Gastroesophageal sphincter (tissue), 4 donors: ENCODE measurements at regions not wholly inside any gene's neighbourhood (a gene's known extent, or its start where the extent isn't known, plus 50 kb on each side); places are given as distances from the start of the nearest gene placed in this dataset.

Experiments
- ATAC-seq: fragments of 150-250 bp; one replicate; pipeline ENCODE4 v1.9.1; 2016; ENCODE audit warnings: mild to moderate bottlenecking, moderate library complexity
- H3K27ac ChIP-seq, 4 donors: fragments of 200-600 bp; sonication (generic) in 3 of 4; 1 replicate in 3 of 4; 2 replicates in 1 of 4; pipeline ENCODE4 v1.5.1; 2016 to 2019
- H3K27me3 ChIP-seq: fragments of 200-600 bp; sonication (generic); one replicate; pipeline ENCODE4 v1.5.1; 2019
- H3K36me3 ChIP-seq, 2 donors: fragments of 200-600 bp; sonication (generic); one replicate each; pipeline ENCODE4 v1.5.1; 2019; ENCODE audit warnings: control low read depth in 1 of 2
- H3K4me1 ChIP-seq, 3 donors: fragments of 200-600 bp; sonication (generic); 1 replicate in 2 of 3; 2 replicates in 1 of 3; pipeline ENCODE4 v1.5.1; 2016 to 2019; ENCODE audit warnings: control low read depth in 2 of 3
- H3K4me3 ChIP-seq, 2 donors: fragments of 200-600 bp; sonication (generic); one replicate each; pipeline ENCODE4 v1.5.1; 2019; ENCODE audit warnings: mild to moderate bottlenecking in 1 of 2, moderate library complexity in 1 of 2
- H3K9me3 ChIP-seq, 3 donors: fragments of 200-600 bp; sonication (generic); one replicate each; pipeline ENCODE4 v1.5.1; 2017 to 2019; ENCODE audit warnings: control low read depth in 2 of 3
- EP300 ChIP-seq: sonication (generic); formaldehyde crosslinking; IDR thresholded peaks from one replicate; pipeline ENCODE4 v1.6.1; 2017; ENCODE audit warnings: antibody characterized with exemption, mild to moderate bottlenecking
- POLR2A ChIP-seq, 2 donors: fragments of 450-650 bp; IDR thresholded peaks; one replicate each; pipeline ENCODE4 v1.6.1; 2017; ENCODE audit warnings: antibody characterized with exemption in 2 of 2, mild to moderate bottlenecking in 2 of 2, moderate library complexity in 1 of 2
- POLR2AphosphoS5 ChIP-seq: sonication (generic); formaldehyde crosslinking; IDR thresholded peaks from one replicate; pipeline ENCODE4 v1.6.1; 2017; ENCODE audit warnings: antibody characterized with exemption
- WGBS, 2 donors: methylation state at CpG; one replicate each; pipeline ENCODE4 v1.1.5; 2018; ENCODE audit warnings: low coverage in 1 of 2; 5-methylcytosine and 5-hydroxymethylcytosine counted together
- TF ChIP-seq, protein P1 (sequence below), 4 experiments: fragments of 200-600 bp in 2 of 4; fragments of 450-650 bp in 2 of 4; sonication (generic) in 1 of 4; IDR thresholded peaks; one replicate each; pipeline ENCODE4 v1.5.1; 2017 to 2019; ENCODE audit warnings: antibody characterized with exemption in 4 of 4, mild to moderate bottlenecking in 2 of 4, moderate library complexity in 2 of 4

DNA sequence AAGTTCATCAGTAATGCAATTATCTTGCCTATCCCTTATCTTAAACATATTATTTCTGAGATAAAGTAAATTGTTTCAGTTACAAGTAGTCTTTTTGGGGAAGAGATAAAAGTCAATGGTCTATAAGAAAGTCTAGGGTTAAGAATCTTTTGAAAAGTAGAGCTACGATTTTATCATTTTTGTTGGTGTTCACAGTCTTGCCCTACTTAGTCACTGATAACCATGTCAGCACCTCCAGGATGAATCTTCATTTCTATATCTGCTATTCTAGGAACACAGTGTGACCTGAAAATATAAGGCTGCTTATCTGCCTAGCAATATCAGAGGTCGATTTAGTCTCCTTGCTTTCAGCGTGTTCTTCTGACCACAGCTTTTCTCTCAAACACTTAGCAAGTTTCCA, 1676.5 kb upstream of the PRR20A start:
- no peak overlapping the region for H3K4me3 ChIP-seq
- no peak overlapping the region for H3K27ac ChIP-seq
- no peaks in the 10 kb centered on the region for H3K4me1 ChIP-seq
- ATAC-seq: no peak
- H3K27me3 ChIP-seq: no peaks in the 10 kb centered on the region
- no peaks in the 10 kb centered on the region for H3K9me3 ChIP-seq
- H3K36me3 ChIP-seq: no peaks in the 10 kb centered on the region
- TF ChIP-seq EP300: no peak
- no peak for TF ChIP-seq POLR2AphosphoS5
- TF ChIP-seq POLR2A (IDR thresholded peaks at IDR 0.05): no peak
- TF ChIP-seq, protein P1, sequence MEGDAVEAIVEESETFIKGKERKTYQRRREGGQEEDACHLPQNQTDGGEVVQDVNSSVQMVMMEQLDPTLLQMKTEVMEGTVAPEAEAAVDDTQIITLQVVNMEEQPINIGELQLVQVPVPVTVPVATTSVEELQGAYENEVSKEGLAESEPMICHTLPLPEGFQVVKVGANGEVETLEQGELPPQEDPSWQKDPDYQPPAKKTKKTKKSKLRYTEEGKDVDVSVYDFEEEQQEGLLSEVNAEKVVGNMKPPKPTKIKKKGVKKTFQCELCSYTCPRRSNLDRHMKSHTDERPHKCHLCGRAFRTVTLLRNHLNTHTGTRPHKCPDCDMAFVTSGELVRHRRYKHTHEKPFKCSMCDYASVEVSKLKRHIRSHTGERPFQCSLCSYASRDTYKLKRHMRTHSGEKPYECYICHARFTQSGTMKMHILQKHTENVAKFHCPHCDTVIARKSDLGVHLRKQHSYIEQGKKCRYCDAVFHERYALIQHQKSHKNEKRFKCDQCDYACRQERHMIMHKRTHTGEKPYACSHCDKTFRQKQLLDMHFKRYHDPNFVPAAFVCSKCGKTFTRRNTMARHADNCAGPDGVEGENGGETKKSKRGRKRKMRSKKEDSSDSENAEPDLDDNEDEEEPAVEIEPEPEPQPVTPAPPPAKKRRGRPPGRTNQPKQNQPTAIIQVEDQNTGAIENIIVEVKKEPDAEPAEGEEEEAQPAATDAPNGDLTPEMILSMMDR (IDR thresholded peaks at IDR 0.05): no peak
- 52 to 67% methylated on average over 2 to 3 of the region's 3 CpGs for WGBS, 2 donors

- no peaks in the 10 kb centered on the region for H3K9me3 ChIP-seq
- H3K4me3 ChIP-seq: no peak overlapping the region
- 63 to 90% methylated on average over 2 of the region's 2 CpGs for WGBS, 2 donors
- TF ChIP-seq, protein P1 (IDR thresholded peaks at IDR 0.05): no peak
- TF ChIP-seq POLR2AphosphoS5 (no peak), EP300 (no peak), POLR2A (IDR thresholded peaks at IDR 0.05) (no peak)
- ATAC-seq: no peak
- no peaks in the 10 kb centered on the region for H3K36me3 ChIP-seq
- H3K27me3 ChIP-seq: no peaks in the 10 kb centered on the region
- H3K27ac ChIP-seq: no peak overlapping the region
- no peaks in the 10 kb centered on the region for H3K4me1 ChIP-seq
Measured at GRCh38 chr13:55467476-55467875, 1673.2 kb upstream of the PRR20A start.

DNA sequence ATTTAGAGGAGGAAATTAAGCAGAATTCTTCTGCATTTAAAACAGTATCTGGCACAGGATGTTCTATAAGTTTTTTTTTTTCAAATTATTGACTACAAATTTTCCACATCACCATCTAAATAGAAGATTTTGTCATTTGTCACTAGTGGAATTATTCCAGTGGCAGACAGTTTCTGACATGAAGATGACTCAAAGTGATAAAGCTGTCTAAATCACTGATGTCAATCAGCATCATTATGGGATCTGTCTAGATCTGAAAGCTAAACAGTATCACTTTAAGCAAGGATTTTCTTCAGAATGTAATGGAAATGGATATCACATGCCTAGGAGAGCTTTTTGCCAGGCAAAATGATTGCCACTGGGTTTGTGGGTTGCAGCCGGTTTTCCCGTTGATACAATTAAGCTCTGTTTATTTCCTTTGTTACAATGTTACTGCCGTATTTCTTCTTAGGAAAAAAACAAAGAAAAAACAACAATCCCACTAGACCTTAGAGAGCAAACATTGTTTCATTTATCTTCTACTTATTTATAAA, 1657.0 kb upstream of the PRR20A start:
- no peak overlapping the region for H3K4me3 ChIP-seq
- TF ChIP-seq, protein P1 (IDR thresholded peaks at IDR 0.05): no peak
- no peak for TF ChIP-seq POLR2A (IDR thresholded peaks at IDR 0.05)
- TF ChIP-seq EP300: no peak
- no peak for TF ChIP-seq POLR2AphosphoS5
- H3K36me3 ChIP-seq: no peaks in the 10 kb centered on the region
- H3K27ac ChIP-seq: no peak overlapping the region
- no peak for ATAC-seq
- 65 to 67% methylated on average over 3 of the region's 3 CpGs for WGBS, 2 donors
- no peaks in the 10 kb centered on the region for H3K9me3 ChIP-seq
- H3K4me1 ChIP-seq: no peaks in the 10 kb centered on the region
- no peaks in the 10 kb centered on the region for H3K27me3 ChIP-seq

DNA sequence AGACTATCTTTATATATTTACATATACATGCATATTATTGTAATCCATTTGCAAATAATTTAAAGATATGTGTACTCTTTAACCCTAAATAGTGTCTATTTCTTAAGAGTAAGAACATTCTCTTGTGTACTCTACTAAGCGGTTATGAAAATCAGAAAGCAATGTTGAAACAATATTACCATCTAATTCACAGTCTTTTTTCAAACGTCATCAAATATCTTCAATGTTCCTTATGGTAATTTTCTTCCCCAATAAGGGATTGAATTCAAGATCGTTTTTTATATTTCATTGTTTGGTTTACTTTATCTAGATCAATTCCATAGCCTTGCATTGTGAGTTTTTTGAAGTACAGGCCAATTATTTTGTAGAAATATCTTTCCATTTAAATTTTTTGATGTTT, 1647.4 kb upstream of the PRR20A start:
- TF ChIP-seq EP300: no peak
- TF ChIP-seq, protein P1 (IDR thresholded peaks at IDR 0.05): no peak
- TF ChIP-seq POLR2A (IDR thresholded peaks at IDR 0.05): no peak
- no peak for TF ChIP-seq POLR2AphosphoS5
- WGBS, 2 donors: 73 to 90% methylated on average over 3 of the region's 3 CpGs
- H3K4me1 ChIP-seq: no peaks in the 10 kb centered on the region

GRCh38 chr13:55497486-55497885, 1643.2 kb upstream of the PRR20A start:
- TF ChIP-seq POLR2AphosphoS5 (no peak), EP300 (no peak), POLR2A (IDR thresholded peaks at IDR 0.05) (no peak)
- TF ChIP-seq, protein P1 (IDR thresholded peaks at IDR 0.05): no peak
- Histone ChIP-seq H3K27me3 (no peaks in the 10 kb centered on the region), H3K9me3 (no peaks in the 10 kb centered on the region), H3K27ac (no peak overlapping the region), H3K36me3 (no peaks in the 10 kb centered on the region), H3K4me3 (no peak overlapping the region), H3K4me1 (no peaks in the 10 kb centered on the region)
- ATAC-seq: no peak
- WGBS, 2 donors: 63 to 71% methylated on average over 3 of the region's 3 CpGs

More for the DNA sequence above, 1647.4 kb upstream of the PRR20A start:
- ATAC-seq: no peak
- Histone ChIP-seq H3K27ac (no peak overlapping the region), H3K9me3 (no peaks in the 10 kb centered on the region), H3K4me3 (no peak overlapping the region), H3K27me3 (no peaks in the 10 kb centered on the region), H3K36me3 (no peaks in the 10 kb centered on the region)
